HEK293 (cell line): ENCODE measurements at regions not wholly inside any gene's neighbourhood (a gene's known extent, or its start where the extent isn't known, plus 50 kb on each side); places are given as distances from the start of the nearest gene placed in this dataset.
"Not testable (repeated sequence)": the region's sequence is repeated elsewhere in the genome, so short reads cannot be mapped to it uniquely, and the experiment has no call there.

Source experiments
- SP2 ChIP-seq: fragments of 450-650 bp; formaldehyde crosslinking; IDR thresholded peaks from 2 replicates; pipeline ENCODE4 v1.5.1; 2016; ENCODE audit warnings: missing biosample characterization, missing genetic modification characterization
- SP3 ChIP-seq: fragments of 450-650 bp; formaldehyde crosslinking; IDR thresholded peaks from 2 replicates; pipeline ENCODE4 v1.5.1; 2016; ENCODE audit warnings: missing biosample characterization, missing genetic modification characterization
- ZBTB1 ChIP-seq: fragments of 450-650 bp; formaldehyde crosslinking; IDR thresholded peaks from 2 replicates; pipeline ENCODE4 v1.5.1; 2016; ENCODE audit warnings: missing biosample characterization, missing genetic modification characterization
- ZBTB7A ChIP-seq: fragments of 450-650 bp; formaldehyde crosslinking; IDR thresholded peaks from 2 replicates; pipeline ENCODE4 v1.5.1; 2016; ENCODE audit warnings: low read depth, missing biosample characterization, missing genetic modification characterization
- ZNF600 ChIP-seq: fragments of 450-650 bp; formaldehyde crosslinking; IDR thresholded peaks from 2 replicates; pipeline ENCODE4 v1.5.1; 2016; ENCODE audit warnings: missing biosample characterization, missing genetic modification characterization
- ZNF707 ChIP-seq: fragments of 450-650 bp; formaldehyde crosslinking; IDR thresholded peaks from 2 replicates; pipeline ENCODE4 v1.5.1; 2016; ENCODE audit warnings: missing biosample characterization, missing genetic modification characterization
- ZNF747 ChIP-seq: fragments of 450-650 bp; formaldehyde crosslinking; IDR thresholded peaks from 2 replicates; pipeline ENCODE4 v1.5.1; 2016; ENCODE audit warnings: missing biosample characterization, missing genetic modification characterization
- ZNF768 ChIP-seq: fragments of 450-650 bp; formaldehyde crosslinking; IDR thresholded peaks from 2 replicates; pipeline ENCODE4 v1.5.1; 2018; ENCODE audit warnings: missing biosample characterization, mild to moderate bottlenecking, missing genetic modification characterization
- ZNF777 ChIP-seq: fragments of 450-650 bp; formaldehyde crosslinking; IDR thresholded peaks from 2 replicates; pipeline ENCODE4 v1.5.1; 2017; ENCODE audit warnings: missing biosample characterization, missing genetic modification characterization, borderline replicate concordance
- ZNF785 ChIP-seq: fragments of 450-650 bp; formaldehyde crosslinking; IDR thresholded peaks from 2 replicates; pipeline ENCODE4 v1.5.1; 2016; ENCODE audit warnings: missing biosample characterization, missing genetic modification characterization
- TF ChIP-seq, protein P1 (sequence below): fragments of 450-650 bp; formaldehyde crosslinking; IDR thresholded peaks from 2 replicates; pipeline ENCODE4 v1.5.1; 2016; ENCODE audit warnings: missing biosample characterization, missing genetic modification characterization
- TF ChIP-seq, protein P2 (sequence below): fragments of 450-650 bp; formaldehyde crosslinking; IDR thresholded peaks from 2 replicates; pipeline ENCODE4 v1.5.1; 2016; ENCODE audit warnings: missing biosample characterization, missing genetic modification characterization
- TF ChIP-seq, protein P3 (sequence below): fragments of 450-650 bp; formaldehyde crosslinking; IDR thresholded peaks from 2 replicates; pipeline ENCODE4 v1.5.1; 2016; ENCODE audit warnings: missing biosample characterization, missing genetic modification characterization

DNA sequence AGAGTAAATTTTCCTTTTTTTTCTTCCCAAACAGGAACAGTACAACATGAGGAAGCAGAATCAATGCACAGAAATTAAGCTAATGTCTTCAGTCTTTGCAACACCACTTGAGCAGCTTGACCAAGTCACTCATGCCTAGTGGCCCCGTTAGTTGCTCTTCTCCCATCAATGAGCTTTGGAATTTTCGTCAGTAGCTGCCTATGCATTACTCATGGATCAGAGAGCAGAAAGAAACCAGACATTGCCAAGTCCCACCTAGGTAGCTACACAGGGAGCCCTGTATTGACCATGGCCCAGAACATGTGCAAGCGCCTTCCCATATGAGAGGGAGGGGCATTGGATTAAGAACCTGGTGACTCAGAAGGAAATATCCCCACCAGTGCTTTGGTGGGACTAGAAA is 208.9 kb downstream of the RTP5 start:
- not testable (repeated sequence) for TF ChIP-seq ZBTB7A (tag by site-specific recombination); ZNF768 (tag by site-specific recombination); ZNF747 (tag by site-specific recombination); SP2; ZNF600 (tag by site-specific recombination); ZNF707 (tag by site-specific recombination); SP3 (tag by site-specific recombination); ZNF777 (tag by site-specific recombination); ZBTB1 (tag by site-specific recombination); ZNF785
- TF ChIP-seq, protein P1, sequence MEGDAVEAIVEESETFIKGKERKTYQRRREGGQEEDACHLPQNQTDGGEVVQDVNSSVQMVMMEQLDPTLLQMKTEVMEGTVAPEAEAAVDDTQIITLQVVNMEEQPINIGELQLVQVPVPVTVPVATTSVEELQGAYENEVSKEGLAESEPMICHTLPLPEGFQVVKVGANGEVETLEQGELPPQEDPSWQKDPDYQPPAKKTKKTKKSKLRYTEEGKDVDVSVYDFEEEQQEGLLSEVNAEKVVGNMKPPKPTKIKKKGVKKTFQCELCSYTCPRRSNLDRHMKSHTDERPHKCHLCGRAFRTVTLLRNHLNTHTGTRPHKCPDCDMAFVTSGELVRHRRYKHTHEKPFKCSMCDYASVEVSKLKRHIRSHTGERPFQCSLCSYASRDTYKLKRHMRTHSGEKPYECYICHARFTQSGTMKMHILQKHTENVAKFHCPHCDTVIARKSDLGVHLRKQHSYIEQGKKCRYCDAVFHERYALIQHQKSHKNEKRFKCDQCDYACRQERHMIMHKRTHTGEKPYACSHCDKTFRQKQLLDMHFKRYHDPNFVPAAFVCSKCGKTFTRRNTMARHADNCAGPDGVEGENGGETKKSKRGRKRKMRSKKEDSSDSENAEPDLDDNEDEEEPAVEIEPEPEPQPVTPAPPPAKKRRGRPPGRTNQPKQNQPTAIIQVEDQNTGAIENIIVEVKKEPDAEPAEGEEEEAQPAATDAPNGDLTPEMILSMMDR (tag by site-specific recombination), result not testable (repeated sequence)
- TF ChIP-seq, protein P2, sequence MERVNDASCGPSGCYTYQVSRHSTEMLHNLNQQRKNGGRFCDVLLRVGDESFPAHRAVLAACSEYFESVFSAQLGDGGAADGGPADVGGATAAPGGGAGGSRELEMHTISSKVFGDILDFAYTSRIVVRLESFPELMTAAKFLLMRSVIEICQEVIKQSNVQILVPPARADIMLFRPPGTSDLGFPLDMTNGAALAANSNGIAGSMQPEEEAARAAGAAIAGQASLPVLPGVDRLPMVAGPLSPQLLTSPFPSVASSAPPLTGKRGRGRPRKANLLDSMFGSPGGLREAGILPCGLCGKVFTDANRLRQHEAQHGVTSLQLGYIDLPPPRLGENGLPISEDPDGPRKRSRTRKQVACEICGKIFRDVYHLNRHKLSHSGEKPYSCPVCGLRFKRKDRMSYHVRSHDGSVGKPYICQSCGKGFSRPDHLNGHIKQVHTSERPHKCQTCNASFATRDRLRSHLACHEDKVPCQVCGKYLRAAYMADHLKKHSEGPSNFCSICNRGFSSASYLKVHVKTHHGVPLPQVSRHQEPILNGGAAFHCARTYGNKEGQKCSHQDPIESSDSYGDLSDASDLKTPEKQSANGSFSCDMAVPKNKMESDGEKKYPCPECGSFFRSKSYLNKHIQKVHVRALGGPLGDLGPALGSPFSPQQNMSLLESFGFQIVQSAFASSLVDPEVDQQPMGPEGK (tag by site-specific recombination), result not testable (repeated sequence)
- TF ChIP-seq, protein P3, sequence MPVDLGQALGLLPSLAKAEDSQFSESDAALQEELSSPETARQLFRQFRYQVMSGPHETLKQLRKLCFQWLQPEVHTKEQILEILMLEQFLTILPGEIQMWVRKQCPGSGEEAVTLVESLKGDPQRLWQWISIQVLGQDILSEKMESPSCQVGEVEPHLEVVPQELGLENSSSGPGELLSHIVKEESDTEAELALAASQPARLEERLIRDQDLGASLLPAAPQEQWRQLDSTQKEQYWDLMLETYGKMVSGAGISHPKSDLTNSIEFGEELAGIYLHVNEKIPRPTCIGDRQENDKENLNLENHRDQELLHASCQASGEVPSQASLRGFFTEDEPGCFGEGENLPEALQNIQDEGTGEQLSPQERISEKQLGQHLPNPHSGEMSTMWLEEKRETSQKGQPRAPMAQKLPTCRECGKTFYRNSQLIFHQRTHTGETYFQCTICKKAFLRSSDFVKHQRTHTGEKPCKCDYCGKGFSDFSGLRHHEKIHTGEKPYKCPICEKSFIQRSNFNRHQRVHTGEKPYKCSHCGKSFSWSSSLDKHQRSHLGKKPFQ (tag by site-specific recombination), result not testable (repeated sequence)
